HCT116 (cell line): ENCODE measurements at regions not wholly inside any gene's neighbourhood (a gene's known extent, or its start where the extent isn't known, plus 50 kb on each side); places are given as distances from the start of the nearest gene placed in this dataset.
A peak's percentile ranks its signal among the peaks of the same experiment; 100 is the strongest.

Source experiments
- ATAC-seq: fragments of 200-7000 bp; cut with Tn5 transposase; 2 replicates; pipeline ENCODE4 v1.9.1; 2020; ENCODE audit warnings: mild to moderate bottlenecking, moderate library complexity
- BruUV-seq: library from RNA; stranded (reverse); fragments of 400-500 nt; replicated peaks from 2 replicates; lab custom pipeline; 2021; lab: Mats Ljungman, UMichigan
- CTCF ChIA-PET: fragments of 300-600 bp; sonication (Branson Sonifier 250); formaldehyde crosslinking; loops from one replicate; lab custom pipeline; 2021; ENCODE audit warnings: antibody characterized with exemption; lab: Charles Lee
- POLR2A ChIA-PET: fragments of 300-600, 350-600 bp; sonication (Branson Sonifier 250); formaldehyde crosslinking; loops from one replicate; lab custom pipeline; 2021; ENCODE audit warnings: antibody characterized with exemption; lab: Charles Lee
- RAD21 ChIA-PET, 2 experiments: fragments of 300-600 bp; sonication (Branson Sonifier 250); formaldehyde crosslinking; loops; one replicate each; lab custom pipeline; 2023; ENCODE audit warnings: low total read pairs in 2 of 2; ENCODE audit not compliant: uncharacterized antibody in 2 of 2, unreplicated experiment in 2 of 2, low non-redundant PET in 1 of 2; lab: Charles Lee
- DNase-seq: peaks from one replicate; pipeline ENCODE4 v3.0.0-alpha.2; 2010; ENCODE audit warnings: low read depth, low spot score
- H2AFZ ChIP-seq: fragments of 200-600 bp; shearing (Covaris generic), sonication (generic); 2 replicates; pipeline ENCODE4 v1.6.1; 2017; ENCODE audit warnings: low read depth, mixed run types, mixed read lengths, antibody characterized with exemption, low read length; ENCODE audit not compliant: poor library complexity, severe bottlenecking
- H3K27ac ChIP-seq: 2 replicates; pipeline ENCODE4 v1.5.1; 2012; ENCODE audit warnings: low read depth, low read length
- H3K27me3 ChIP-seq: fragments of 200-600 bp; sonication (generic); 2 replicates; pipeline ENCODE4 v1.6.1; 2016; ENCODE audit warnings: mixed run types, low read length, mixed read lengths; ENCODE audit not compliant: insufficient read depth
- H3K36me3 ChIP-seq, 2 experiments: fragments of 200-500 bp in 1 of 2; fragments of 200-600 bp in 1 of 2; sonication (Bioruptor generic) in 1 of 2; sonication (generic) in 1 of 2; 2 replicates each; pipeline versions ENCODE4 v1.5.1 to v1.6.1; 2014 to 2016; ENCODE audit warnings: low read length in 2 of 2, inconsistent platforms in 1 of 2, mixed read lengths in 1 of 2, mixed run types in 1 of 2; ENCODE audit not compliant: insufficient read depth in 2 of 2, control insufficient read depth in 1 of 2
- H3K4me1 ChIP-seq, 2 experiments: fragments of 200-600 bp in 1 of 2; sonication (generic) in 1 of 2; 2 replicates each; pipeline versions ENCODE4 v1.5.1 to v1.6.1; 2012 to 2017; ENCODE audit warnings: low read length in 2 of 2, inconsistent platforms in 1 of 2, mild to moderate bottlenecking in 1 of 2, mixed read lengths in 1 of 2, mixed run types in 1 of 2, moderate library complexity in 1 of 2; ENCODE audit not compliant: insufficient read depth in 2 of 2, control insufficient read depth in 1 of 2
- H3K4me2 ChIP-seq: fragments of 200-600 bp; sonication (generic); 2 replicates; pipeline ENCODE4 v1.6.1; 2017; ENCODE audit warnings: mixed run types, low read length, mixed read lengths
- H3K4me3 ChIP-seq, 2 experiments: fragments of 200-600 bp in 1 of 2; sonication (generic) in 1 of 2; replicated peaks in 1 of 2; 2 replicates each; pipeline ENCODE4 v1.5.1; 2011 to 2016; ENCODE audit warnings: low read length in 2 of 2, control low read depth in 1 of 2, low read depth in 1 of 2, mild to moderate bottlenecking in 1 of 2, mixed read lengths in 1 of 2, mixed run types in 1 of 2
- H3K79me2 ChIP-seq: fragments of 200-600 bp; sonication (generic); 2 replicates; pipeline ENCODE4 v1.6.1; 2017; ENCODE audit warnings: mild to moderate bottlenecking, mixed run types, low read length, moderate library complexity, mixed read lengths; ENCODE audit not compliant: insufficient read depth
- H3K9ac ChIP-seq: fragments of 200-600 bp; sonication (generic); 2 replicates; pipeline ENCODE4 v1.6.1; 2016; ENCODE audit warnings: low read length, mixed read lengths
- H3K9me2 ChIP-seq: fragments of 200-600 bp; sonication (generic), shearing (Covaris generic); 2 replicates; pipeline ENCODE4 v1.6.1; 2017; ENCODE audit warnings: mixed run types, mild to moderate bottlenecking, moderate library complexity; ENCODE audit not compliant: insufficient read depth
- H3K9me3 ChIP-seq, 2 experiments: fragments of 200-500 bp in 1 of 2; fragments of 200-600 bp in 1 of 2; sonication (Bioruptor generic) in 1 of 2; sonication (generic) in 1 of 2; 2 replicates each; pipeline ENCODE4 v1.6.1; 2014 to 2017; ENCODE audit warnings: low read length in 2 of 2, mixed read lengths in 2 of 2, inconsistent platforms in 1 of 2, low read depth in 1 of 2, mild to moderate bottlenecking in 1 of 2, mixed run types in 1 of 2, moderate library complexity in 1 of 2; ENCODE audit not compliant: control insufficient read depth in 1 of 2, insufficient read depth in 1 of 2
- H4K20me1 ChIP-seq: fragments of 200-600 bp; sonication (generic), shearing (Covaris generic); 2 replicates; pipeline ENCODE4 v1.6.1; 2017; ENCODE audit warnings: mixed run types, mild to moderate bottlenecking, moderate library complexity; ENCODE audit not compliant: insufficient read depth
- CBX3 ChIP-seq: IDR thresholded peaks from 2 replicates; pipeline ENCODE4 v1.6.1; 2012; ENCODE audit warnings: low read depth
- CEBPB ChIP-seq: IDR thresholded peaks from 2 replicates; pipeline ENCODE4 v1.6.1; 2012; ENCODE audit warnings: low read depth
- ELF1 ChIP-seq: IDR thresholded peaks from 2 replicates; pipeline ENCODE4 v1.6.1; 2012; ENCODE audit warnings: low read depth, borderline replicate concordance
- EZH2phosphoT487 ChIP-seq: fragments of 200-600 bp; IDR thresholded peaks from 2 replicates; pipeline ENCODE4 v1.6.1; 2018; ENCODE audit warnings: antibody characterized with exemption, borderline replicate concordance
- JUND ChIP-seq: IDR thresholded peaks from 2 replicates; pipeline ENCODE4 v1.6.1; 2012
- POLR2A ChIP-seq: IDR thresholded peaks from 2 replicates; pipeline ENCODE4 v1.7.0; 2011; ENCODE audit warnings: borderline replicate concordance; ENCODE audit not compliant: insufficient read depth, insufficient read length; ENCODE audit errors: extremely low read depth
- POLR2AphosphoS5 ChIP-seq: IDR thresholded peaks from 2 replicates; pipeline ENCODE4 v1.6.1; 2011; ENCODE audit warnings: mild to moderate bottlenecking, low read depth, low read length, moderate library complexity
- RAD21 ChIP-seq: IDR thresholded peaks from 2 replicates; pipeline ENCODE4 v1.6.1; 2012; ENCODE audit warnings: low read depth, mild to moderate bottlenecking
- SIN3A ChIP-seq: IDR thresholded peaks from 2 replicates; pipeline ENCODE4 v1.6.1; 2012; ENCODE audit warnings: low read depth
- SP1 ChIP-seq: IDR thresholded peaks from 2 replicates; pipeline ENCODE4 v1.6.1; 2012; ENCODE audit warnings: low read depth
- SRF ChIP-seq: IDR thresholded peaks from 2 replicates; pipeline ENCODE4 v1.6.1; 2012; ENCODE audit warnings: low read depth
- YY1 ChIP-seq: IDR thresholded peaks from 2 replicates; pipeline ENCODE4 v1.6.1; 2011; ENCODE audit warnings: low read length, low read depth, moderate library complexity, mild to moderate bottlenecking; ENCODE audit not compliant: insufficient replicate concordance; ENCODE audit errors: extremely low read depth
- ZFX ChIP-seq: fragments of 450-650 bp; IDR thresholded peaks from 2 replicates; pipeline ENCODE4 v1.6.1; 2017
- intact Hi-C: fragments of 100-400 bp; cut with micrococcal nuclease; formaldehyde crosslinking; loops from 2 replicates; pipeline ENCODE4 v1.10.0; 2022
- TF ChIP-seq, protein P1 (sequence below): IDR thresholded peaks from 2 replicates; pipeline ENCODE4 v1.6.1; 2012

DNA sequence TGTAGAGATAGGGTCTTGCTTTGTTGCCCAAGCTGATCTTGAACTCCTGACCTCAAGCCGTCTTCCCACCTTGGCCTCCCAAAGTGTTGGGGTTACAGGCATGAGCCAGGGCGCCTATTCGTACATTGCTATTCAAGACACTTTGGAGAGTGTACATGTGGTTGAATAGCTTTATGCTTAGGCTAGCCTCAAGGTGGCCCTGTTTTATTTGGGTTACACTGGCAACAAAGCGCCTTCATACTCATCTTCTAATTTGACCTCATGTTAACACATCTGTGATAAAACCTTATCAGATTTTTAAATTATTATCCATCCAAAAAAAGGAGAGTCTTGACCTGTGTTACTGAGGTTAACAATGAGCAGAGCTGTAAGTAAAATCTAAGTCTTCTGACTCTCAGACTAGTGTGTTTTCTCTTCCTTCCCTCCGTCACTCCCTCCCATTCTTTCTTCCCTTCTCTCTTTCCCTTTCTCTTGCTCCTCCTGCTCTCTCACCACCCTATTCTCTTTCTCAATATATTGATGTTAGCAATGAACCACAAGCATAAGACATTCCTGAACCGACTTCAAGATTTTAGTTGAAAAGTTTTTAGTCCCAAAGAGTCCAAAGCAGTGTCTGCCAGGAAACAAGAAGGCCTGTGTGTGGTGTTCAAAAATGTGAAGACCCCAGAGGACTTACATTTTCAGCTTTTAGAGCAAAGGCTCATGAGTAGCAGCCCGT, 603.7 kb upstream of the CFAP20DC start:
- H2AFZ ChIP-seq: no peak overlapping the region
- no peaks in the 10 kb centered on the region for H3K9me3 ChIP-seq
- peaks cover 5% of the 10 kb centered on the region; the same call in 1 of the 2 replicates for H3K27me3 ChIP-seq
- H4K20me1 ChIP-seq: no peaks in the 10 kb centered on the region
- intact Hi-C loops: no loop called here
- ChIA-PET RAD21 (no interaction called here), POLR2A (no interaction called here), CTCF (interaction anchor here (0.6 kb wide), 1 partner anchor 1641 kb away, joined by 3 read pairs; no protein-coding TSS in a partner anchor)
- H3K79me2 ChIP-seq: no peaks in the 10 kb centered on the region
- H3K4me3 ChIP-seq: no peak overlapping the region
- TF ChIP-seq CEBPB (no peak), RAD21 (0 out of 2 replicates have a peak, but pooled peaks have one; percentile 7)
- no peak overlapping the region for H3K9ac ChIP-seq
- ATAC-seq (no peak), DNase-seq (no peak)
- H3K27ac ChIP-seq: no peak overlapping the region
- no peak overlapping the region for H3K4me2 ChIP-seq
- no peaks in the 10 kb centered on the region for H3K36me3 ChIP-seq
- H3K4me1 ChIP-seq: no peaks in the 10 kb centered on the region
- no peaks in the 10 kb centered on the region for H3K9me2 ChIP-seq
- BruUV-seq: no TSS peak

DNA sequence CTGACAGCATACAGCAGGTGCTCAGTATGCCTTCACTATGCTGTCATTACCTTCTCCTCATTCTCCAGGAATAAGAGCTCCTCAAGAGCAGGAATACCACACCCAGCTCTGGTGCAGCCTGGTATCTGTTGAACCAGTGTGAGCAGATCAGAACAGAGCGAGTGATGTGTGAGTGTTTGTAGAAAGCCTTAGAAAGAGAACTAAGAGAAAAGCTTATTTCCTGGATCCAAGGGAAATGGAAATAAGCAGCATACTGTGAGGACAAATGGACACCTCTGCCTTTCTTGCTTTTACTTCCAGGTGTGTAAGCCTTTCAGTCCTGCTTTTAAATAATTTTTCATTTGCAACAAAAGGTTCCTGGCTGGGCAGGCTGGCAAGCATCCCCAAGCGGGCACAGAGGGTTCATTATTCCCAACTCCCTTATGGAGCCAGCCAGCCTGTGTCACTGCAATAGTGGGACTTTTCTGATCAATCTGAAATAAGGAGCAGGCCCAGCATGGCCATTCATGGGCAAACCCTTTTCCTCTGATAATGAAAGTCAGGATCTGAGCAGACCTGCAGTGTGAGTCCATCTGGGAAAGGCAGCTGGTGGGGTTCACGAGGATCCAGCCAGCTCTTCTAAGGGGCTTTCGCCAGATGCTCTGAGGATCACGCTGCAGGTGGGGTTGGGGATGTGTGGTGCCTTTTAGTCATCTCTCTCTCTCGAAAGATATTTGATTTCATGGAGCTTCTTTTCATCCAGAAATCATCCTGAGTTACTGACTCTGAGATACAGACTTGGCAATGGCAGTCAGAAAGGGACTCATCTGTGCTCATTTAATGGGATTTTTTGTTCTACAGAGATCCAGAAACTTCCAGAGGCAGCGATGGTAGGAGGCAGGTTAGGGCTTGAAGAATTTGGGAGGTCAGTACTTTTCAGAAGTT, 594.9 kb upstream of the CFAP20DC start:
- no peaks in the 10 kb centered on the region for H3K36me3 ChIP-seq
- H3K4me1 ChIP-seq: no peaks in the 10 kb centered on the region
- no peaks in the 10 kb centered on the region for H4K20me1 ChIP-seq
- no peaks in the 10 kb centered on the region for H3K79me2 ChIP-seq
- H3K27me3 ChIP-seq: peaks cover 47% of the 10 kb centered on the region
- no peaks in the 10 kb centered on the region for H3K9me2 ChIP-seq
- no peak for DNase-seq
- no peak overlapping the region for H2AFZ ChIP-seq
- H3K27ac ChIP-seq: no peak overlapping the region
- ChIA-PET RAD21 (no interaction called here), CTCF (no interaction called here), POLR2A (no interaction called here)
- BruUV-seq: no TSS peak
- no peak overlapping the region for H3K9ac ChIP-seq
- no peak for ATAC-seq
- TF ChIP-seq SRF: no peak
- no peak for TF ChIP-seq POLR2AphosphoS5
- TF ChIP-seq, protein P1, sequence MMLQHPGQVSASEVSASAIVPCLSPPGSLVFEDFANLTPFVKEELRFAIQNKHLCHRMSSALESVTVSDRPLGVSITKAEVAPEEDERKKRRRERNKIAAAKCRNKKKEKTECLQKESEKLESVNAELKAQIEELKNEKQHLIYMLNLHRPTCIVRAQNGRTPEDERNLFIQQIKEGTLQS: no peak
- TF ChIP-seq ELF1: no peak
- no peak for TF ChIP-seq POLR2A
- TF ChIP-seq EZH2phosphoT487: no peak
- TF ChIP-seq CEBPB: no peak
- no peak for TF ChIP-seq CBX3
- TF ChIP-seq ZFX: no peak
- no peak for TF ChIP-seq SP1
- TF ChIP-seq JUND: no peak
- no peak for TF ChIP-seq YY1
- no peak for TF ChIP-seq SIN3A
- intact Hi-C loops: no loop called here
- H3K4me2 ChIP-seq: no peak overlapping the region
- no peak overlapping the region for H3K4me3 ChIP-seq
- no peaks in the 10 kb centered on the region for H3K9me3 ChIP-seq
